Endothelial cell of umbilical vein (primary cell): ENCODE measurements at regions not wholly inside any gene's neighbourhood (a gene's known extent, or its start where the extent isn't known, plus 50 kb on each side); places are given as distances from the start of the nearest gene placed in this dataset.

Experiments
- BruUV-seq: library from RNA; stranded (reverse); fragments of 400-500 nt; replicated peaks from 2 replicates; lab custom pipeline; 2021; lab: Mats Ljungman, UMichigan
- CTCF ChIA-PET: fragments of 300-600, 350-600 bp; sonication (Branson Sonifier 250); formaldehyde crosslinking; loops from one replicate; lab custom pipeline; 2021; ENCODE audit warnings: antibody characterized with exemption, inconsistent platforms; lab: Charles Lee
- POLR2A ChIA-PET: fragments of 300-600, 350-600 bp; sonication (Branson Sonifier 250); formaldehyde crosslinking; loops from one replicate; lab custom pipeline; 2021; ENCODE audit warnings: antibody characterized with exemption, inconsistent platforms; lab: Charles Lee
- DNase-seq: peaks from one replicate; pipeline ENCODE4 v3.0.0-alpha.2; 2011; ENCODE audit warnings: low read depth, low spot score
- FAIRE-seq: peaks from 2 replicates; lab custom pipeline; 2011; peaks lifted over from hg19 to GRCh38; lab: Jason Lieb, UNC
- H2AFZ ChIP-seq: 2 replicates; pipeline ENCODE4 v1.6.0; 2012; ENCODE audit warnings: low read depth, low read length, control low read depth, inconsistent platforms
- H3K27ac ChIP-seq: 2 replicates; pipeline ENCODE4 v1.5.1; 2011; ENCODE audit warnings: low read depth, mild to moderate bottlenecking, control low read depth, low read length, moderate library complexity; ENCODE audit not compliant: insufficient read depth
- H3K27me3 ChIP-seq, 2 experiments: 2 replicates each; pipeline versions ENCODE4 v1.6.0 to v1.6.1; 2011; ENCODE audit warnings: low read length in 2 of 2, mixed read lengths in 1 of 2; ENCODE audit not compliant: control insufficient read depth in 2 of 2, insufficient read depth in 2 of 2
- H3K36me3 ChIP-seq, 2 experiments: 2 replicates in 1 of 2; 3 replicates in 1 of 2; pipeline ENCODE4 v1.5.1; 2011; ENCODE audit warnings: low read length in 2 of 2, mild to moderate bottlenecking in 1 of 2, moderate library complexity in 1 of 2; ENCODE audit not compliant: control insufficient read depth in 2 of 2, insufficient read depth in 2 of 2; ENCODE audit errors: extremely low read depth in 1 of 2
- H3K4me1 ChIP-seq: 3 replicates; pipeline ENCODE4 v1.5.1; 2011; ENCODE audit warnings: mild to moderate bottlenecking, low read length; ENCODE audit not compliant: control insufficient read depth, insufficient read depth; ENCODE audit errors: extremely low read depth
- H3K4me2 ChIP-seq: 2 replicates; pipeline ENCODE4 v1.6.1; 2011; ENCODE audit warnings: low read length, control low read depth, mixed read lengths; ENCODE audit not compliant: insufficient read depth
- H3K4me3 ChIP-seq, 3 experiments: fragments of 200-600 bp in 1 of 3; sonication (generic), shearing (Covaris generic) in 1 of 3; replicated peaks in 1 of 3; 2 replicates each; pipeline ENCODE4 v1.5.1; 2011 to 2016; ENCODE audit warnings: control low read depth in 3 of 3, low read length in 3 of 3, mild to moderate bottlenecking in 2 of 3, inconsistent platforms in 1 of 3, low read depth in 1 of 3, moderate library complexity in 1 of 3; ENCODE audit not compliant: insufficient read depth in 1 of 3
- H3K79me2 ChIP-seq: 2 replicates; pipeline ENCODE4 v1.6.0; 2012; ENCODE audit warnings: low read length, inconsistent platforms; ENCODE audit not compliant: control insufficient read depth, insufficient read depth
- H3K9ac ChIP-seq: replicated peaks from 2 replicates; pipeline ENCODE3; 2011; ENCODE audit warnings: low read length, control low read depth; ENCODE audit not compliant: insufficient read depth; ENCODE audit errors: extremely low read depth
- H3K9me1 ChIP-seq: replicated peaks from 3 replicates; pipeline ENCODE4 v1.6.0; 2011; ENCODE audit warnings: mild to moderate bottlenecking, low read length; ENCODE audit not compliant: control insufficient read depth, insufficient read depth; ENCODE audit errors: extremely low read depth
- H3K9me3 ChIP-seq: replicated peaks from 2 replicates; pipeline ENCODE4 v1.5.1; 2012; ENCODE audit warnings: low read length, inconsistent platforms; ENCODE audit not compliant: control insufficient read depth, insufficient read depth
- H4K20me1 ChIP-seq: replicated peaks from 2 replicates; pipeline ENCODE3; 2011; ENCODE audit warnings: mild to moderate bottlenecking, low read length; ENCODE audit not compliant: control insufficient read depth, insufficient read depth; ENCODE audit errors: extremely low read depth
- EZH2 ChIP-seq: IDR thresholded peaks from 2 replicates; pipeline ENCODE4 v1.6.1; 2012; ENCODE audit warnings: borderline replicate concordance, low read depth, mild to moderate bottlenecking, moderate library complexity, low read length, inconsistent platforms; ENCODE audit not compliant: severe bottlenecking
- FOS ChIP-seq: IDR thresholded peaks from 2 replicates; pipeline ENCODE4 v1.6.1; 2011; ENCODE audit warnings: mild to moderate bottlenecking, low read length, moderate library complexity, borderline replicate concordance; ENCODE audit not compliant: insufficient read depth
- GATA2 ChIP-seq: IDR thresholded peaks from 2 replicates; pipeline ENCODE4 v1.7.0; 2011; ENCODE audit warnings: low read depth, mild to moderate bottlenecking, moderate library complexity, mixed read lengths, low read length; ENCODE audit not compliant: insufficient read length, insufficient read depth
- JUN ChIP-seq: IDR thresholded peaks from 2 replicates; pipeline ENCODE4 v1.6.1; 2011; ENCODE audit warnings: borderline replicate concordance, low read depth; ENCODE audit not compliant: insufficient read length, insufficient read depth
- MYC ChIP-seq: IDR thresholded peaks from one replicate; pipeline ENCODE4 v1.6.1; 2011; ENCODE audit warnings: mild to moderate bottlenecking, low read depth, low read length
- POLR2A ChIP-seq: IDR thresholded peaks from 2 replicates; pipeline ENCODE4 v1.6.1; 2012; ENCODE audit warnings: low read depth, mild to moderate bottlenecking, control low read depth, low read length
- POLR2AphosphoS5 ChIP-seq: IDR thresholded peaks from 2 replicates; pipeline ENCODE4 v1.6.1; 2012; ENCODE audit warnings: low read depth, mild to moderate bottlenecking, control low read depth, low read length, moderate library complexity; ENCODE audit not compliant: insufficient read depth
- dilution Hi-C: fragments of 300-500 bp; cut with MboI; formaldehyde crosslinking; loops from one replicate; pipeline ENCODE4 v1.15.0; 2019; ENCODE audit warnings: low sequenced_read_pairs; ENCODE audit not compliant: extremely low pct_ligation_motif_present
- intact Hi-C: fragments of 100-400 bp; cut with micrococcal nuclease; formaldehyde crosslinking; loops from one replicate; pipeline ENCODE4 v1.10.0; 2022
- TF ChIP-seq, protein P1 (sequence below): IDR thresholded peaks from 2 replicates; pipeline ENCODE4 v1.6.1; 2011; ENCODE audit not compliant: insufficient read depth, insufficient read length
- TF ChIP-seq, protein P2 (sequence below), 2 donors: IDR thresholded peaks; 1 replicate in 1 of 2; 2 replicates in 1 of 2; pipeline ENCODE4 v1.5.1; 2011; ENCODE audit warnings: low read length in 2 of 2, mild to moderate bottlenecking in 2 of 2, moderate library complexity in 2 of 2, control low read depth in 1 of 2, inconsistent platforms in 1 of 2, low read depth in 1 of 2; ENCODE audit not compliant: insufficient read depth in 1 of 2; ENCODE audit errors: extremely low read depth in 1 of 2

DNA sequence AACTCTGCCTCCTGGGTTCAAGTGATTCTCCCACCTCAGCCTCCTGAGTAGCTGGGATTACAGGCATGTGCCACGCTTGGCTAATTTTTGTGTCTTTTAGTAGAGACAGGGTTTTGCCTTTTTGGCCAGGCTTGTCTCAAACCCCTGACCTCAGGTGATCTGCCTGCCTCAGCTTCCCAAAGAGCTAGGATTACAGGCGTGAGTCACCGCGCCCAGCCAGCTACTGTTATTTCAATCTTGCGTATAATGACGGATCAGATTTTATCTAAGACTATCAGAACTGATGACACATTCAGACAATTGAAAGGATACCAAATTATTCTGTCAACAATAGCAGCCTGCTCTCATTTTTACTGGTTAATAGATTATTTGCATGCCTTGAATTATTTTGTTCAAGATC, 612.2 kb downstream of the ZIC1 start:
- Histone ChIP-seq H3K4me1 (peaks cover 17% of the 10 kb centered on the region), H3K27me3 (no peaks in the 10 kb centered on the region), H3K36me3 (no peaks in the 10 kb centered on the region), H4K20me1 (no peaks in the 10 kb centered on the region), H3K4me2 (no peak overlapping the region), H3K4me3 (no peak overlapping the region), H2AFZ (no peak overlapping the region), H3K79me2 (no peaks in the 10 kb centered on the region), H3K9me1 (no peaks in the 10 kb centered on the region), H3K9ac (no peak overlapping the region), H3K27ac (peak overlapping the region; percentile 17), H3K9me3 (no peaks in the 10 kb centered on the region)
- no TSS peak for BruUV-seq
- intact Hi-C loops (loop anchor here (5.0 kb wide), 2 partner anchors 209 to 684 kb away; no protein-coding TSS in a partner anchor), dilution Hi-C loops (no loop called here)
- ChIA-PET CTCF (interaction anchor here (0.9 to 1.5 kb wide), 3 partner anchors 14 to 75 kb away, joined by 3 to 6 read pairs (median 3); no protein-coding TSS in a partner anchor), POLR2A (no interaction called here)
- FAIRE-seq (peak; percentile 53), DNase-seq (peak; percentile 50)
- TF ChIP-seq JUN (peak; percentile 9), POLR2A (no peak), EZH2 (no peak), POLR2AphosphoS5 (peak; percentile 24), FOS (no peak), GATA2 (peak; percentile 66), MYC (no peak)
- TF ChIP-seq, protein P1, sequence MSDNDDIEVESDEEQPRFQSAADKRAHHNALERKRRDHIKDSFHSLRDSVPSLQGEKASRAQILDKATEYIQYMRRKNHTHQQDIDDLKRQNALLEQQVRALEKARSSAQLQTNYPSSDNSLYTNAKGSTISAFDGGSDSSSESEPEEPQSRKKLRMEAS = no peak
- TF ChIP-seq, protein P2, sequence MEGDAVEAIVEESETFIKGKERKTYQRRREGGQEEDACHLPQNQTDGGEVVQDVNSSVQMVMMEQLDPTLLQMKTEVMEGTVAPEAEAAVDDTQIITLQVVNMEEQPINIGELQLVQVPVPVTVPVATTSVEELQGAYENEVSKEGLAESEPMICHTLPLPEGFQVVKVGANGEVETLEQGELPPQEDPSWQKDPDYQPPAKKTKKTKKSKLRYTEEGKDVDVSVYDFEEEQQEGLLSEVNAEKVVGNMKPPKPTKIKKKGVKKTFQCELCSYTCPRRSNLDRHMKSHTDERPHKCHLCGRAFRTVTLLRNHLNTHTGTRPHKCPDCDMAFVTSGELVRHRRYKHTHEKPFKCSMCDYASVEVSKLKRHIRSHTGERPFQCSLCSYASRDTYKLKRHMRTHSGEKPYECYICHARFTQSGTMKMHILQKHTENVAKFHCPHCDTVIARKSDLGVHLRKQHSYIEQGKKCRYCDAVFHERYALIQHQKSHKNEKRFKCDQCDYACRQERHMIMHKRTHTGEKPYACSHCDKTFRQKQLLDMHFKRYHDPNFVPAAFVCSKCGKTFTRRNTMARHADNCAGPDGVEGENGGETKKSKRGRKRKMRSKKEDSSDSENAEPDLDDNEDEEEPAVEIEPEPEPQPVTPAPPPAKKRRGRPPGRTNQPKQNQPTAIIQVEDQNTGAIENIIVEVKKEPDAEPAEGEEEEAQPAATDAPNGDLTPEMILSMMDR (IDR thresholded peaks at IDR 0.05; ENCODE audit: extremely low read depth in 1 of 2, insufficient read depth in 1 of 2, low read depth in 1 of 2, low read length in 2 of 2) = no peak
